PC-3 (cell line): ENCODE measurements at regions not wholly inside any gene's neighbourhood (a gene's known extent, or its start where the extent isn't known, plus 50 kb on each side); places are given as distances from the start of the nearest gene placed in this dataset.

ENCODE experiments used
- ATAC-seq: fragments of 200-7000 bp; cut with Tn5 transposase; 2 replicates; pipeline ENCODE4 v1.9.1; 2020; ENCODE audit warnings: mild to moderate bottlenecking, moderate library complexity
- BruUV-seq: library from RNA; stranded (reverse); fragments of 400-500 nt; replicated peaks from 2 replicates; lab custom pipeline; 2021; lab: Mats Ljungman, UMichigan
- CTCF ChIA-PET: fragments of 300-600 bp; sonication (Branson Sonifier 250); formaldehyde crosslinking; loops from one replicate; lab custom pipeline; 2022; ENCODE audit warnings: antibody characterized with exemption; lab: Charles Lee
- POLR2A ChIA-PET: fragments of 300-600 bp; sonication (Branson Sonifier 250); formaldehyde crosslinking; loops from one replicate; lab custom pipeline; 2022; ENCODE audit warnings: antibody characterized with exemption; ENCODE audit not compliant: unreplicated experiment; lab: Charles Lee
- DNase-seq: peaks from one replicate; pipeline ENCODE4 v3.0.0-alpha.2; 2015
- H2AFZ ChIP-seq: fragments of 300-600 bp; sonication (generic); 2 replicates; pipeline ENCODE4 v1.6.0; 2016; ENCODE audit warnings: antibody characterized with exemption, low read length
- H3F3A ChIP-seq: fragments of 300-600 bp; sonication (generic); one replicate; pipeline ENCODE4 v1.6.0; 2017; ENCODE audit warnings: antibody characterized with exemption, low read length, control low read depth, mild to moderate bottlenecking; ENCODE audit not compliant: unreplicated experiment
- H3K27ac ChIP-seq: fragments of 300-600 bp; sonication (generic); 2 replicates; pipeline ENCODE4 v1.5.1; 2016; ENCODE audit warnings: mild to moderate bottlenecking, low read length
- H3K27me3 ChIP-seq: fragments of 300-600 bp; sonication (generic); 2 replicates; pipeline ENCODE4 v1.6.1; 2016; ENCODE audit warnings: low read length, mixed read lengths
- H3K36me3 ChIP-seq: fragments of 300-600 bp; sonication (generic); 2 replicates; pipeline ENCODE4 v1.6.1; 2016; ENCODE audit warnings: low read depth, mixed run types, low read length, mixed read lengths
- H3K4me1 ChIP-seq: fragments of 300-600 bp; sonication (generic); 2 replicates; pipeline ENCODE4 v1.5.1; 2016; ENCODE audit warnings: low read length; ENCODE audit not compliant: insufficient read depth
- H3K4me2 ChIP-seq: fragments of 300-600 bp; sonication (generic); 2 replicates; pipeline ENCODE4 v1.6.0; 2016; ENCODE audit warnings: low read length
- H3K4me3 ChIP-seq: fragments of 300-600 bp; sonication (generic); 2 replicates; pipeline ENCODE4 v1.5.1; 2016; ENCODE audit warnings: mild to moderate bottlenecking, low read length, mixed read lengths
- H3K79me2 ChIP-seq: fragments of 300-600 bp; sonication (generic); 2 replicates; pipeline ENCODE4 v1.6.1; 2017; ENCODE audit warnings: low read length, mixed read lengths
- H3K9ac ChIP-seq: fragments of 300-600 bp; sonication (generic); 2 replicates; pipeline ENCODE4 v1.6.0; 2016; ENCODE audit warnings: mild to moderate bottlenecking, low read length
- H3K9me2 ChIP-seq: fragments of 300-600 bp; sonication (generic); replicated peaks from 2 replicates; pipeline ENCODE4 v1.6.1; 2016; ENCODE audit warnings: mixed run types, low read length, mixed read lengths
- H3K9me3 ChIP-seq: fragments of 300-600 bp; sonication (generic); 2 replicates; pipeline ENCODE4 v1.6.1; 2016; ENCODE audit warnings: low read length, mixed read lengths
- H4K20me1 ChIP-seq: fragments of 300-600 bp; sonication (generic); 2 replicates; pipeline ENCODE4 v1.6.1; 2016; ENCODE audit warnings: low read length, mixed read lengths
- EZH2 ChIP-seq: fragments of 300-600 bp; sonication (generic); IDR thresholded peaks from one replicate; pipeline ENCODE4 v1.6.1; 2017; ENCODE audit warnings: antibody characterized with exemption, mild to moderate bottlenecking, low read length; ENCODE audit not compliant: unreplicated experiment
- EZH2phosphoT487 ChIP-seq: fragments of 300-600 bp; sonication (generic); IDR thresholded peaks from 2 replicates; pipeline ENCODE4 v1.6.1; 2018; ENCODE audit warnings: mild to moderate bottlenecking, antibody characterized with exemption, low read length, borderline replicate concordance
- intact Hi-C: fragments of 100-400 bp; cut with micrococcal nuclease; formaldehyde crosslinking; loops from 2 replicates; pipeline ENCODE4 v1.9.0; 2023
- TF ChIP-seq, protein P1 (sequence below): fragments of 300-600 bp; sonication (generic); conservative IDR thresholded peaks from 2 replicates; pipeline ENCODE4 v1.5.1; 2017; ENCODE audit warnings: antibody characterized with exemption, low read depth, mild to moderate bottlenecking, low read length

DNA sequence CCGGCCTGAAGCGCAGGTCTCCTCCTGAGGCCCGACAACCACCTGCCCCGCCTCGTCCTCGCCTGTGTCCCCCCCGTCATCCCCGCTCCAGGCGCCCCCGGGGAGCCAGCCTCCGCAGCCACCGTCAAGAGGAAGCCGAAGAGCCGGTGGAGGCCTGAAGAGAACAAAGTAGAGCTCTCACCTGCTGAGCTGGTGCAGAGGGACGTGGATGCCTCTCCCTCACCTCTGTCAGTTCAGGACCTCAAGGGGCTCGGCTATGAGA, 169.9 kb downstream of the HINT1 start:
- H3F3A ChIP-seq = no peaks in the 10 kb centered on the region

DNA sequence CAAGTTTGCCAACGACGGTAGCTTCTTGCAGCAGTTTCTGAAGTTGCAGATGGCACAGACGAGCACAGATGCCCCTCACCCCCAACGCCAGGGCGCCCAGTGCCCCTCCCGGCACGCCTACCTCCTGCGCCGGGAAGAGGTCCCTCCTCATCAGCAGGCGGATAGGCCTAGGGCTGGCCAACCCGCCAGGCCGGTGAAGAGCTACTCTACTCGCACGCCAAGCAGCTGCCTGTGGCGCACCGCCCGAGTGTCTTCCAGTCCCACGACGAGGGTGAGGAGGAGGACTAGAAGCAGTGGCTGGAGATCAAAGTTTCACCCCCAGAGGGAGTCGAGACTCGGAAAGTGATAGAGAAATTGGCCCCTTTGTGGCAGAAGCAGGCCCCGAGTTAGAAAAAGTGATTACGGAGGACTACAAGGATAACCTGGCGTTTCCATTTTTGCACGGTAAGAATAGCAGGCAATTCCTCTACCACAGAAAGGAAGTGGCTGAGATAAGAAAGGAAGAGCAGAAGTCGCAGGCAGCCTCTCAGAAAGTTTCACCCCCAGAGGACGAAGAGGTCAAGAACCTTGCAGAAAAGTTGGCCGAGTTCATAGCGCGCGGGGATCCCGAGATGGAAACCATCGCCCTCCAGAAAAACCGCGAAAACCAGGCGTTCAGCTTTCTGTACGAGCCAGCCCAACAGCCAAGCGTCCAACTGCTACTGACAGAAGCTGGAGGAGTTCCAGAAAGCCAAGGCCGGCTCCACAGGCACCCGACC, 170.4 kb downstream of the HINT1 start:
- no peak overlapping the region for H2AFZ ChIP-seq
- CTCF ChIA-PET = no interaction called here
- no peaks in the 10 kb centered on the region for H3K9me2 ChIP-seq
- H3K9ac ChIP-seq = no peak overlapping the region
- no peak overlapping the region for H3K4me3 ChIP-seq
- no peak for TF ChIP-seq EZH2
- TF ChIP-seq, protein P1, sequence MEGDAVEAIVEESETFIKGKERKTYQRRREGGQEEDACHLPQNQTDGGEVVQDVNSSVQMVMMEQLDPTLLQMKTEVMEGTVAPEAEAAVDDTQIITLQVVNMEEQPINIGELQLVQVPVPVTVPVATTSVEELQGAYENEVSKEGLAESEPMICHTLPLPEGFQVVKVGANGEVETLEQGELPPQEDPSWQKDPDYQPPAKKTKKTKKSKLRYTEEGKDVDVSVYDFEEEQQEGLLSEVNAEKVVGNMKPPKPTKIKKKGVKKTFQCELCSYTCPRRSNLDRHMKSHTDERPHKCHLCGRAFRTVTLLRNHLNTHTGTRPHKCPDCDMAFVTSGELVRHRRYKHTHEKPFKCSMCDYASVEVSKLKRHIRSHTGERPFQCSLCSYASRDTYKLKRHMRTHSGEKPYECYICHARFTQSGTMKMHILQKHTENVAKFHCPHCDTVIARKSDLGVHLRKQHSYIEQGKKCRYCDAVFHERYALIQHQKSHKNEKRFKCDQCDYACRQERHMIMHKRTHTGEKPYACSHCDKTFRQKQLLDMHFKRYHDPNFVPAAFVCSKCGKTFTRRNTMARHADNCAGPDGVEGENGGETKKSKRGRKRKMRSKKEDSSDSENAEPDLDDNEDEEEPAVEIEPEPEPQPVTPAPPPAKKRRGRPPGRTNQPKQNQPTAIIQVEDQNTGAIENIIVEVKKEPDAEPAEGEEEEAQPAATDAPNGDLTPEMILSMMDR = no peak
- TF ChIP-seq EZH2phosphoT487 = no peak
- no peaks in the 10 kb centered on the region for H3K9me3 ChIP-seq
- no peaks in the 10 kb centered on the region for H3K36me3 ChIP-seq
- no peaks in the 10 kb centered on the region for H4K20me1 ChIP-seq
- intact Hi-C loops = no loop called here
- H3F3A ChIP-seq = no peaks in the 10 kb centered on the region
- no peak for DNase-seq
- H3K27ac ChIP-seq = no peak overlapping the region
- POLR2A ChIA-PET = interaction anchor here (0.8 kb wide), 1 partner anchor 72 kb away, joined by 7 read pairs; no protein-coding TSS in a partner anchor
- no peak overlapping the region for H3K4me2 ChIP-seq
- no peak for ATAC-seq
- H3K27me3 ChIP-seq = no peaks in the 10 kb centered on the region
- H3K4me1 ChIP-seq = no peaks in the 10 kb centered on the region
- BruUV-seq = no TSS peak
- H3K79me2 ChIP-seq = no peaks in the 10 kb centered on the region

More for the DNA sequence above, 169.9 kb downstream of the HINT1 start:
- Histone ChIP-seq H3K79me2 (no peaks in the 10 kb centered on the region), H3K4me1 (no peaks in the 10 kb centered on the region), H3K4me3 (no peak overlapping the region), H3K9me2 (no peaks in the 10 kb centered on the region), H3K9me3 (no peaks in the 10 kb centered on the region), H3K36me3 (no peaks in the 10 kb centered on the region), H3K4me2 (no peak overlapping the region), H3K27ac (no peak overlapping the region), H3K9ac (no peak overlapping the region), H4K20me1 (no peaks in the 10 kb centered on the region), H3K27me3 (no peaks in the 10 kb centered on the region), H2AFZ (no peak overlapping the region)
- TF ChIP-seq EZH2 = no peak
- ChIA-PET CTCF (no interaction called here), POLR2A (no interaction called here)
- no peak for ATAC-seq
- no TSS peak for BruUV-seq
- no peak for DNase-seq
- intact Hi-C loops = no loop called here

DNA sequence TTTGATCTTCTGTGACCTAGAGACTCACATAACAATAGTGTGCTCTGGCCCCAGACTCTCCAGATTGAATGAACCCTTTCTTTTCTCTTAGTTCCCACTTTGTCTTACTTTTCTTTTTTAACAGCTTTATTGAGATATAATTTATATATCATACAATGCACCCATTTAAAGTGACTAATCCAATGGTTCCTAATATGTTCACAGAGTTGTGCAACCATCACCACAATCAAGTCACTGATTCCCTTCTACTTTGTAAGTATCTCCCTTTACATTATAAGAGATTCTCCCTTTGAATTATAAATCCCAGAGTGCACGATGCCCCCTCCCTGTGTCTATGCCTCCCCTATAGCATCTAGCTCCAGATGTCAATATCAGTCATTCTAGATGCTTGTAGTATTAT, 172.4 kb downstream of the HINT1 start:
- Histone ChIP-seq H3K9ac (no peak overlapping the region), H3K9me3 (no peaks in the 10 kb centered on the region), H3K36me3 (no peaks in the 10 kb centered on the region), H4K20me1 (no peaks in the 10 kb centered on the region), H3K4me3 (no peak overlapping the region), H3K27ac (no peak overlapping the region), H3K9me2 (no peaks in the 10 kb centered on the region), H3K4me1 (no peaks in the 10 kb centered on the region), H3K4me2 (no peak overlapping the region), H3K27me3 (no peaks in the 10 kb centered on the region), H3K79me2 (no peaks in the 10 kb centered on the region), H2AFZ (no peak overlapping the region), H3F3A (no peaks in the 10 kb centered on the region)
- no TSS peak for BruUV-seq
- CTCF ChIA-PET = no interaction called here
- intact Hi-C loops = no loop called here
- no peak for TF ChIP-seq EZH2phosphoT487
- DNase-seq = no peak
- ATAC-seq = no peak
- POLR2A ChIA-PET = no interaction called here
